ENCODE measurements at regions not wholly inside any gene's neighbourhood (a gene's known extent, or its start where the extent isn't known, plus 50 kb on each side); places are given as distances from the start of the nearest gene placed in this dataset.

DNA sequence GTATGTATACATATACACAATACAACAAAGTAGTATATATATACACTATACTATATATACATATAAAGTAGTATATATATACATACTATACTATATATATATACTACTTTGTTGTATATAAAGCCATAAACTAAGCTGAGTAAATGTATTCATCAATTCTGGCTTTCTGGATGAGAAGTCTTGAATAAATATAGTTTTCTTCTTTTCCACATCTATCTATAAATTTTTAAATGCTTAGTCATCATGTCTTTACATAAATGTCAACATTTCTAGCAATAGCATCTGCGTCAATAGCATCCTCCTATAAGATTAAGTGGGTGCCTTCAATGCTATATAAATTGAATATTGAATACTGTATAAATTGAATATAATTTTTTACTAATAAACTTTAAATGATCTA is 63.1 kb upstream of the COX7C start:
- TF ChIP-seq MYB (IDR thresholded peaks at IDR 0.05; ENCODE audit: borderline replicate concordance, low read depth, low read length) (no peak), TBL1XR1 (IDR thresholded peaks at IDR 0.05; ENCODE audit: low read depth, low read length) (no peak), POLR2AphosphoS2 (IDR thresholded peaks at IDR 0.05; ENCODE audit: low read depth, low read length) (no peak), CTCF (IDR thresholded peaks at IDR 0.05 in 2 of 3, conservative IDR thresholded peaks at IDR 0.05 in 1 of 3; ENCODE audit: control insufficient read depth in 2 of 3, extremely low read depth in 1 of 3, insufficient read depth in 1 of 3, low read depth in 3 of 3, low read length in 3 of 3) (no peak), RCOR1 (conservative IDR thresholded peaks at IDR 0.05; ENCODE audit: low read depth, low read length) (no peak), POLR2A (IDR thresholded peaks at IDR 0.05; ENCODE audit: low read depth, low read length) (no peak), TAF1 (IDR thresholded peaks at IDR 0.05; ENCODE audit: borderline replicate concordance, low read depth, low read length) (no peak), POLR2AphosphoS5 (IDR thresholded peaks at IDR 0.05; ENCODE audit: low read length) (no peak), KAT2A (conservative IDR thresholded peaks at IDR 0.05; ENCODE audit: control insufficient read depth, low read depth, low read length) (no peak)
- TF ChIP-seq, protein P1, sequence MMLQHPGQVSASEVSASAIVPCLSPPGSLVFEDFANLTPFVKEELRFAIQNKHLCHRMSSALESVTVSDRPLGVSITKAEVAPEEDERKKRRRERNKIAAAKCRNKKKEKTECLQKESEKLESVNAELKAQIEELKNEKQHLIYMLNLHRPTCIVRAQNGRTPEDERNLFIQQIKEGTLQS (IDR thresholded peaks at IDR 0.05; ENCODE audit: borderline replicate concordance, extremely low read depth, low read depth, low read length), result no peak
- TF ChIP-seq, protein P2, sequence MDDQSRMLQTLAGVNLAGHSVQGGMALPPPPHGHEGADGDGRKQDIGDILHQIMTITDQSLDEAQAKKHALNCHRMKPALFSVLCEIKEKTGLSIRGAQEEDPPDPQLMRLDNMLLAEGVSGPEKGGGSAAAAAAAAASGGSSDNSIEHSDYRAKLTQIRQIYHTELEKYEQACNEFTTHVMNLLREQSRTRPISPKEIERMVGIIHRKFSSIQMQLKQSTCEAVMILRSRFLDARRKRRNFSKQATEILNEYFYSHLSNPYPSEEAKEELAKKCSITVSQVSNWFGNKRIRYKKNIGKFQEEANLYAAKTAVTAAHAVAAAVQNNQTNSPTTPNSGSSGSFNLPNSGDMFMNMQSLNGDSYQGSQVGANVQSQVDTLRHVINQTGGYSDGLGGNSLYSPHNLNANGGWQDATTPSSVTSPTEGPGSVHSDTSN (IDR thresholded peaks at IDR 0.05; ENCODE audit: insufficient replicate concordance, low read depth, low read length), result no peak
